Central memory CD8-positive, alpha-beta T cell (primary cell): ENCODE measurements at regions not wholly inside any gene's neighbourhood (a gene's known extent, or its start where the extent isn't known, plus 50 kb on each side); places are given as distances from the start of the nearest gene placed in this dataset.

Experiments
- ATAC-seq: fragments of 150-1000 bp; cut with Tn5 transposase; replicated peaks from 2 replicates; pipeline ENCODE4 v1.10.0; 2022; ENCODE audit warnings: mild to moderate bottlenecking, moderate FRiP score, moderate number of reproducible peaks; ENCODE audit not compliant: poor library complexity, severe bottlenecking; ENCODE audit errors: extremely low read depth
- DNase-seq, 2 donors: peaks; one replicate each; pipeline ENCODE4 v3.0.0; 2021; ENCODE audit warnings: low spot score in 2 of 2
- H3K27ac Mint-ChIP-seq: one replicate; pipeline ENCODE4 v1.8.0; 2022; ENCODE audit warnings: low read depth, mild to moderate bottlenecking, moderate library complexity, mixed read lengths
- H3K27me3 Mint-ChIP-seq: one replicate; pipeline ENCODE4 v1.8.0; 2022; ENCODE audit warnings: mixed read lengths
- H3K36me3 Mint-ChIP-seq: one replicate; pipeline ENCODE4 v1.8.0; 2022; ENCODE audit warnings: mild to moderate bottlenecking, moderate library complexity, mixed read lengths; ENCODE audit not compliant: insufficient read depth
- H3K4me1 Mint-ChIP-seq: one replicate; pipeline ENCODE4 v1.8.0; 2022; ENCODE audit warnings: mixed read lengths
- H3K4me3 Mint-ChIP-seq: one replicate; pipeline ENCODE4 v1.8.0; 2022; ENCODE audit warnings: mild to moderate bottlenecking, moderate library complexity, mixed read lengths
- H3K9me3 Mint-ChIP-seq: one replicate; pipeline ENCODE4 v1.8.0; 2022; ENCODE audit warnings: mixed read lengths

DNA sequence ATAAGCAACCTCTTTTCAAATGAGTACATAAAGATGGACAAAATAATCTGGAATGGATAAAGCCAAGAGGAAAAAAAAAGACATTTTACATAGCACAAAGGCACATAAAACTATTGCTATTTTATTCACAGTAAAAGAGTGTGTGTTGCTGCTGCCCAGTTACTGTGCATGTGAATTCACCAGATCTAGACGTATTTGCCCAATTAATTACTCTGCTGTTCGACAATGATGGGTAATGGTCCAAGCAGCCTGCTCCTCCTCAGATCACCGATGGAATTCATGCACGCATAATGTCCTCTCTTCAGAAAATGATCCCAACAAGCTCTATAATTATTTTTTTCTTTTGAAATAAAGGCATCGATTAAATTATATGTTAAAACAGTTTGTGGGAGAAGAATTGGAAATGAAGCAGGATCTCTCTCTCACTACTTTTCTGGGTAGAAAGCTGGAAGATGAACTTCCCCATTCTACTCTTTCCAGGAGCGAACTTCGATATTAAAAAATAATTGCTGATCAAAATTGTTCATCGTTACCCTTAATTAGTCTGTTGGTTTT is 357.4 kb upstream of the CCNH start:
- H3K27me3 Mint-ChIP-seq = peaks cover 37% of the 10 kb centered on the region
- DNase-seq (no peak), ATAC-seq (no peak)
- no peaks in the 10 kb centered on the region for H3K36me3 Mint-ChIP-seq
- H3K9me3 Mint-ChIP-seq = no peaks in the 10 kb centered on the region
- H3K4me3 Mint-ChIP-seq = no peak overlapping the region
- no peaks in the 10 kb centered on the region for H3K4me1 Mint-ChIP-seq
- H3K27ac Mint-ChIP-seq = no peak overlapping the region

DNA sequence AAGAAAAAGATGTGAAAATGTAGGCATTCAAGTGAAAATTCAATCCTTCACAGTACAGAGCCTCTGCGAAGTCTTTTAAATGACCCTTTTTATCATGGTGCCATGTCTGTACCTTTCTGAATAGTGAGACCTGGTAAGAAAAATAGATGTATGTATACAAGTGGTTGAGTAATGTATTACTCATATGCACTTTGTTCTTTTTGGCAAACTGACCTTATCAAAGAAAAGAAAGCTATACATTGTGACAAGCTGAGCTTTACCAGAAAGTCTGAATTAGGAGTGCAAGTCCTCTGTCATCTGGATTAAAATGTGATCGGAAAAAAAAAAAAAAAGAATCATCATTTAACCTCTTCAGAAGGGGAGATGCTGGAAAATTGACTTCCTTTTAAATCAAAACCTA is 356.4 kb upstream of the CCNH start:
- Mint-ChIP-seq H3K36me3 (no peaks in the 10 kb centered on the region), H3K4me3 (no peak overlapping the region), H3K4me1 (no peaks in the 10 kb centered on the region), H3K9me3 (no peaks in the 10 kb centered on the region), H3K27ac (no peak overlapping the region), H3K27me3 (peaks cover 30% of the 10 kb centered on the region)
- ATAC-seq (no peak), DNase-seq (no peak)

GRCh38 chr5:87768190-87768589 is 355.5 kb upstream of the CCNH start:
- Mint-ChIP-seq H3K9me3 (no peaks in the 10 kb centered on the region), H3K4me3 (no peak overlapping the region), H3K36me3 (no peaks in the 10 kb centered on the region), H3K27me3 (peaks cover 32% of the 10 kb centered on the region), H3K27ac (no peak overlapping the region), H3K4me1 (no peaks in the 10 kb centered on the region)
- no peak for DNase-seq
- no peak for ATAC-seq

DNA sequence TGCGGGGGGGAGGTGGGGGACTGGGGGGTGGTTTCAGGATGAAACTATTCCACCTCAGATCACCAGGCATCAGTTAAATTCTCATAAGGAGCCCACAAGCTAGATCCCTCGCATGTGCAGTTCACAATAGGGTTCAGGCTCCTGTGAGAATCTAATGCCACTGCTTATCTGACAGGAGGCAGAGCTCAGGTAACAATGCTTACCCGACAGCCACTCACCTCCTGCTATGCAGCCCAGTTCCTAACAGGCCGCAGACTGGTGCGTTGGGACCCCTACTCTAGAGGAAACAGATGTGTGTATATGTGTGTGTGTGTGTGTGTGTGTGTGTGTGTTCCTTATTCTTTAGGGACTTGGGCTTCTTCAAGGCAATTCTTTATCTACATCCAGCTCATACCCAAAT is 352.3 kb upstream of the CCNH start:
- H3K27me3 Mint-ChIP-seq = peaks cover 41% of the 10 kb centered on the region
- no peak overlapping the region for H3K27ac Mint-ChIP-seq
- H3K4me3 Mint-ChIP-seq = no peak overlapping the region
- DNase-seq = no peak
- H3K9me3 Mint-ChIP-seq = no peaks in the 10 kb centered on the region
- ATAC-seq = no peak
- no peaks in the 10 kb centered on the region for H3K36me3 Mint-ChIP-seq
- no peaks in the 10 kb centered on the region for H3K4me1 Mint-ChIP-seq

GRCh38 chr5:87762631-87763030 is 349.9 kb upstream of the CCNH start:
- Mint-ChIP-seq H3K36me3 (no peaks in the 10 kb centered on the region), H3K27ac (no peak overlapping the region), H3K4me3 (no peak overlapping the region), H3K9me3 (no peaks in the 10 kb centered on the region), H3K4me1 (no peaks in the 10 kb centered on the region), H3K27me3 (peaks cover 32% of the 10 kb centered on the region)
- no peak for ATAC-seq
- no peak for DNase-seq

DNA sequence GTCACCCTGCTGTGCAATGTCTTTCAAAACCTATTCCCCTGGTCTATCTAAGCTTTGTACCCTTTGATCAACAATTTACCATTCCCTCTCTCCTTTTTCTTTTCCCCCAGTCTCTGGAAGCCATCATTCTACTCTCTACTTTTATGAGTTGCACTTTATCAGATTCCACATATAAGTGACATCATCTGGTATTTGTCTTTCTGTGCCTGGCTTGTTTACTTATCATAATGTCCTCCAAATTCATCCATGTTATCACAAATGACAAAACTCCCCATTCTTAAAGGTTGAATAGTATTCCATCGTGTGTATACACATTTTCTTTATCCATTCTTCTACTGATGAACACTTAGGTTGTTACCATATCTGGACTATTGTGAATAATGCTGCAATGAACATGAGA is 344.2 kb upstream of the CCNH start:
- no peak for ATAC-seq
- Mint-ChIP-seq H3K9me3 (no peaks in the 10 kb centered on the region), H3K4me1 (no peaks in the 10 kb centered on the region), H3K27me3 (peaks cover 12% of the 10 kb centered on the region), H3K27ac (no peak overlapping the region), H3K36me3 (no peaks in the 10 kb centered on the region), H3K4me3 (no peak overlapping the region)
- DNase-seq = no peak

DNA sequence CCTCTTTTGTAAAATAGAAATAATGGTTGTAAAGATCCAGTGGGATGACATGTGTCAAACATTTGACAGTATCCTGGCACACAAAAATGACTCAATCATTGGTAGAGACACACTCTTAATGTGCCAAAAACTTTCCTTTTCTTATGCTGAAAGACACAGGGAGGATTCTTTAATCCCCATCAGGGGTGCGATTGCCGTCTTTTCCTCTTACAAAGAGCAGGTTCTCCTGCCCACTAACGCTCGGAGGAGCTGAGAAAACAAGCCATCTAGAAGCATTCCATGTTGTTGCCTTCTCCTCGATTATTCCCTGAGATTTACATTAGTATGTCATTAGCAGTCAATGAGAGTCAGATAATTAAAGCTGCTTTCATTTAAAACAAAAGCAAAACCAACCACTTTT is 342.6 kb upstream of the CCNH start:
- no peaks in the 10 kb centered on the region for H3K4me1 Mint-ChIP-seq
- H3K27me3 Mint-ChIP-seq = peaks cover 12% of the 10 kb centered on the region
- no peak overlapping the region for H3K27ac Mint-ChIP-seq
- DNase-seq = no peak
- H3K36me3 Mint-ChIP-seq = no peaks in the 10 kb centered on the region
- H3K4me3 Mint-ChIP-seq = no peak overlapping the region
- H3K9me3 Mint-ChIP-seq = no peaks in the 10 kb centered on the region
- ATAC-seq = no peak

DNA sequence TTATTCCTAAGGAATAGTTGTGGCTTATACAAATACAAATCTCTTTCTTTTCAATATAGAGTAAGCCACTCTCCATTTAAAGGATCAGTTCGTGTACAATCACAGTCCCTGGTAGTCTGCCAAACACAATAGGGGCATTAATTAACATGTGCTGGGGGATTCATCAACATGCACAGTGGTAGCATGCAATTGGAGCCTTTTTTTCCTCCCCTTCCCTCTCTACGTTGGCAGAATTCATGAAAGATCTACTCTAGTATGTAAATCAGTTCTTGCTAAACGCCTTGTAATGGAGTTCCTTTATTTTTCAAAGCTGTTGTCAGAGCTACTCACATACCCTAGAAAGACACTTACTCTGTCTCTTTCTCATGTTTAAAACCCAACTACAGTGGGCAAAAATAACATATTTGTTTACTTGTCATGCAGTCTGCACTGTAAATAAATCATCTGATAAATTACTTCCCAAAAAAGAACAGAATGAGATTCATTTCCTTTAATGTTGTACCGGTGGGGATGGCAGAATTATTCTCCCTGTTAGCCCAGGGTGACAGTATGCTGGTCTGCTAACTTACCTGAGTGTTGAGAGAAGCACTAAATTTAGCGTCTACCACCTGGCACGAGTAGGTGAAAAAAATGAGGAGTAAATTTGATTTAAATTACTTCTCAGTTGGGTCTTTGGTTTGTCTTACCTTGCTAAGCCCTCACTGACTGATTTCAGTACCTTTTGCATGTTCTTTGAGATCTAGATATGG is 341.5 kb upstream of the CCNH start:
- H3K9me3 Mint-ChIP-seq = no peaks in the 10 kb centered on the region
- H3K4me3 Mint-ChIP-seq = no peak overlapping the region
- no peak for DNase-seq
- no peaks in the 10 kb centered on the region for H3K36me3 Mint-ChIP-seq
- H3K27me3 Mint-ChIP-seq = peaks cover 12% of the 10 kb centered on the region
- ATAC-seq = no peak
- no peak overlapping the region for H3K27ac Mint-ChIP-seq
- H3K4me1 Mint-ChIP-seq = no peaks in the 10 kb centered on the region

DNA sequence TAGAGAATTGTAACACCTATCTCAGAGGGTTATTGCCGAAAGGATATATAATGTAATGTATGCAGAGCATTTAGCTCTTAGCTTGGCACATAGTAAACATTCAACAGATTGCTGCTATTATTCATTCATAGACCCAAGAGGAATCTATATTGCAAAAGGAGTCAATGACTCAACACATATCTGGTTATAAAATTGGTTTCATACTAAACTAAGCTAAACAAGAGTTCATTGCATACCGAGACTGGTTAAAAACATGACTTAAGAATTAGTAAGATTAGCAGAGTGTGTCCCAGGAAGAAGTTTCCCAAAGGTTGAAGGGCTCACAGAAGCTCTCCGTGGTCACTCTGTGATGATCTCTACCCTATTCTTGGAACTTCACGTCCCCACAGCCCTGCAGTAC is 339.6 kb upstream of the CCNH start:
- Mint-ChIP-seq H3K4me3 (no peak overlapping the region), H3K36me3 (no peaks in the 10 kb centered on the region), H3K27me3 (peaks cover 10% of the 10 kb centered on the region), H3K4me1 (no peaks in the 10 kb centered on the region), H3K9me3 (no peaks in the 10 kb centered on the region), H3K27ac (no peak overlapping the region)
- no peak for DNase-seq
- no peak for ATAC-seq

DNA sequence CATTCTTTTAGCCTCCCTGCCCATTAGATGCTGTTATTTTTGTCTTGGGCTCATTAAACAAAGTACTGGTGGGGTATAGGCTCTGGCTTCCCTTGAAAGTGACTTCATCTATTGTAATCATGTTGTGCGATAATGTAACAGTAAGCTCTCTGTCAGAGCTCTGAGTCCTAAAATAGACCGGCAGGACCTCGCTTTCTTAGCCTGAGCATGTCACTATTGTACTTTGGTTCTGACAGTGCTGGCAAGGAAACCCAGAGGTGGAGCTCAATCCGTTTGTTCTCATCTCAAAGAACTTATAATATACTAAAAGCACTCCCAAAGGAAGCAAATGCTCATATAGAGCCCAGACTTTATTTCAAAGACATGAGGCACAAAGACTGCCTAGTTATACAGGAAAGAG is 339.1 kb upstream of the CCNH start:
- no peaks in the 10 kb centered on the region for H3K4me1 Mint-ChIP-seq

GRCh38 chr5:87746891-87747377 is 334.2 kb upstream of the CCNH start:
- Mint-ChIP-seq H3K4me3 (no peak overlapping the region), H3K27ac (no peak overlapping the region), H3K27me3 (no peaks in the 10 kb centered on the region), H3K36me3 (no peaks in the 10 kb centered on the region), H3K4me1 (no peaks in the 10 kb centered on the region), H3K9me3 (no peaks in the 10 kb centered on the region)
- no peak for DNase-seq
- ATAC-seq = no peak

More for the DNA sequence above, 339.1 kb upstream of the CCNH start:
- Mint-ChIP-seq H3K9me3 (no peaks in the 10 kb centered on the region), H3K4me3 (no peak overlapping the region), H3K27ac (no peak overlapping the region), H3K27me3 (peaks cover 5% of the 10 kb centered on the region), H3K36me3 (no peaks in the 10 kb centered on the region)
- DNase-seq (no peak), ATAC-seq (no peak)

GRCh38 chr5:87746341-87746740 is 333.6 kb upstream of the CCNH start:
- no peaks in the 10 kb centered on the region for H3K9me3 Mint-ChIP-seq
- H3K27ac Mint-ChIP-seq = no peak overlapping the region
- no peak for DNase-seq
- no peak overlapping the region for H3K4me3 Mint-ChIP-seq
- no peaks in the 10 kb centered on the region for H3K4me1 Mint-ChIP-seq
- ATAC-seq = no peak
- H3K36me3 Mint-ChIP-seq = no peaks in the 10 kb centered on the region
- no peaks in the 10 kb centered on the region for H3K27me3 Mint-ChIP-seq

DNA sequence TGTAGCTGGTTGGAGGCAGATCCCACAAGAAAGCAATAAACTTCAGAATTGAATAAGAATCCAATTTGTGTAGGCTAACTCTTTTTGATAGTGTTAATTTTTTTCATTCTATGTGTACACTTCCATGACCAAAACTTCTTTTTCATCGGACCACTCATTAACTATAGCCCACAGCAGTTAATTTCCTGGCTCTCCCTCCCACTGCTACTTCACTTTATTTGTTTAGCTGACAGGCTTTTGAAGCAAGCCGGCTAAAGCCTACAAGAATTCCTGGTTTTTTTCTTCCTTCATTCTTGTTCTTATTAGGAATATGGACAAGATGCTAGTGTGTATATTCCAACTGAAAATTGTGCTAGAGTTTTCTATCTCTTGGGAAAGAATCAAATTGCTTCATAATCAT is 329.2 kb upstream of the CCNH start:
- DNase-seq (no peak), ATAC-seq (no peak)
- H3K36me3 Mint-ChIP-seq = no peaks in the 10 kb centered on the region
- no peaks in the 10 kb centered on the region for H3K27me3 Mint-ChIP-seq
- H3K4me3 Mint-ChIP-seq = no peak overlapping the region
- no peak overlapping the region for H3K27ac Mint-ChIP-seq
- H3K4me1 Mint-ChIP-seq = no peaks in the 10 kb centered on the region
- no peaks in the 10 kb centered on the region for H3K9me3 Mint-ChIP-seq
